Medulla oblongata (tissue), 1 donor: ENCODE measurements at regions not wholly inside any gene's neighbourhood (a gene's known extent, or its start where the extent isn't known, plus 50 kb on each side); places are given as distances from the start of the nearest gene placed in this dataset.

Experiments
- DNase-seq: peaks from one replicate; pipeline ENCODE4 v3.0.0-alpha.2; 2015; ENCODE audit errors: extremely low spot score

DNA sequence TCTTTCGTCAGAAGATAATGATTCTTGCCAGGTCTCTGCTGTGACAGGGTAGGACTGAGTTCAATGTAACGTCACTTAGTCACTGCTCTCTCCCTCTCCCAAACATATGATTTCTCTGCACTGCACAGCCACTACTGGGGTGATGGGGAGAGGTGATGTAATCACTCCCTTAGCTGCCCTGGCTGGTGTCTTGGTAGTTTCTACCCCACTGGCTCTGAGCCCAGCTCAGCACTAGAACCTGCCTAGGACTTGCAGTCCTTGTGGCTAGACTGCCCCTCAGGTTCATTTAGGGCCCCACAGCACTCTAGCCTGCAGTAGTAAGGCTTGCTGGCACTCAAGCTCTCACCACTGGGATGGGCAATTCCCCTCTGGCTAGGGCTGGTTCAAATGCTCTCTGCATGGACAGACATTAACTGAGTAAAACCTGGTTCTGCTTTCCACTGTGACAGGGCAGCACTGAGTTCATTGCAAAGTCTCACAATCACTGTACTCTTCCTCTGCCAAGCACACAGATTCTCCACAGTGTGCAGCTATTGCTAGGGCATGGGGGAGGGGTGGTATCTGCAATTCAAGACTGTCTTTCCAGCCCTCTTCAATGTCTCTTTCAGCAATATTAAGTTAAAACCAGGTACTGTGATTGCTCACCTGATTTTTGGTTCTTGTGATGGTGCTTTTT, 571.4 kb upstream of the FAT3 start:
- peak; percentile 63 for DNase-seq

DNA sequence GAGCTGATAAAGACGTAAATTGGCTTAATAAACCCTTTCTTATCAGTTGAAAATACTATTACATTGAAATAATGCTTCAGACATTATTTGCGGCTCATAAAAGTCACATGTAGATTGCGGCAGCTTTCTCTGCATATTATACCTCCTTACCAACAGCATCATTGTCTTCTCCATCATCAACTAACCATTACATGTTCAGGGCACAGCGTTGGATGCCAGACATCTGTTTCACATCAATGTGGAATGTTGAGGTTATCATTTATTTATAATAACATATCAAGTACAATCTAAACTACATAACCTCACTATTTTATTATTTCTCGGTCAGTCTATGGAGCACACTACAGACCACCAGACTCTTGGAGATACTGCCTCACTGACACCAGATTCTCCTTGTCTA, 573.8 kb upstream of the FAT3 start:
- DNase-seq = no peak

DNA sequence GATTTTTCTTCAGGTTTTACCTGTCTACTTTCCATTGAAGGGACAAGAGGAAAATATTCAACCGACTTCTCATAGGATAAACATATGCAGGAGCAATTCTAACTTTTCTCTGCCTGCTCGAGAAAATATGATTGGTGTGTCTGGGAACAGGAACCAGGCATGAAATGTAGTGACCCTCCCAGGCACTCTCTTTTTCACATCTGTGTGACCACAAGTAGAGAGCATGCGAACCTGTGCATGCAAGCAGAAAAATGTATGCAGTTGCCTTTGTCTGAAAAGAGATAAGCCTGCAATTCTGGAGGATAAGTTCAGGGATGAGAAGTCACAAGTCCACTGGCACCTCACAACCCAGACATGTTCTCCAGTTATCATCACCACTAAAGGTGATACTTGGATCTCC, 583.5 kb upstream of the FAT3 start:
- no peak for DNase-seq

DNA sequence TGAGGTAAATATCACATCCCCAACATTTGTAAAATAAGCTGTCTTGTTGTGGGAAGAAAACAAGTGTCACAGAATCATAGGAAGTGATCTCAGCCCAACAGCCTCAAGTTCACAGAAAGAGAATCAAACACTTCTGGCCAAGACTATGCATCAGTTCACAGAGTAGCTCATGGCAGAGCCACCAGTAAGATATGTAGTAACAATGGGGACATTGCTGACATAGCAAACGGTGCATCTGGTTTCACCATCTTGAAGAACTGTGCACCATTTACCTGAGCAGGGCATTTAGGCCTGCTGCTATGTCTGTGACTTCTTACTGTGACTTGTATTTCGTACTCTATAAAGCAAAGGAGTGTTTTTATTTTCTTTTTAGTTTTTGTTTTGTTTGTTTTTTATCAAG, 585.3 kb upstream of the FAT3 start:
- DNase-seq = no peak

GRCh38 chr11:91630916-91631673, 593.5 kb upstream of the FAT3 start:
- DNase-seq = no peak

GRCh38 chr11:91625495-91625894, 599.1 kb upstream of the FAT3 start:
- no peak for DNase-seq

- DNase-seq = no peak
These were observed 600.6 kb upstream of the FAT3 start for GRCh38 chr11:91624021-91624420.

- no peak for DNase-seq
These were observed 615.9 kb upstream of the FAT3 start for GRCh38 chr11:91608677-91609076.

GRCh38 chr11:91596111-91596510, 628.5 kb upstream of the FAT3 start:
- no peak for DNase-seq

DNA sequence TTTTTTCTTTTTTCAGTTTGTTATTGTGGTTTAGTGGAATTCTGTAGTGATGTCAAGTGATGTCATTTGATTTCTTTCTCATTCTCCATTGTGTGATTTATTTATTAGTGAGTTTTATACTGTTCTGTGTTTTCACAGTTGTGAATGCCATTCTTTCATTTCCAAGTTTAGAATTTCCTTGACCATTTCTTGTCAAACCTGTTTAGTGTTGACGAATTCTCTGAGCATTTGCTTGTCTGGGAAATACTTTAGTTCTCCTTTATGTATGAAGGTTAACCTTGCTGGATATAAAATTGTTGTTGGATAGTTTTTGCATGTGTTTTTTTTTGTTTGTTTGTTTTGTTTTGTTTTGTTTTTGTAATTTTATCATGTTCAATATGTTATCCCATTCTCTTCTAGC, 633.6 kb upstream of the FAT3 start:
- DNase-seq = no peak

DNA sequence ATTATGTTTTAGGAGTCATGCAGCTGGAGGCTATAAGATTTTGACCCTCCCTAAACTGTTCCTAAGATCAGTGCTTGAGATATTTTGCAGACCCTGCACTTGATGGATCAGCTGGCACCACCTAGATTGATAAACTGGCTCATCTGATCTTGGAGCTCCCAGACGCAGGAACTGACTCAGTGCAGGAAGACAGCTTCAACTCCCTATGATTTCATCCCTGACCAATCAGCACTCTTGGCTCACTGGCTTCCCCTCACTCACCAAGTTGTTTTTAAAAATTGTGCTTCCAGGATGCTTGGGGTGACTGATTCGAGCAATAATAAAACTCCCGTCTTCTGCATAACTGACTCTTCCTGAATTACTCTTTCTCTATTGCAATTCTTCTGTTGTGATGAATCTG, 637.5 kb upstream of the FAT3 start:
- no peak for DNase-seq

- no peak for DNase-seq
These were observed 639.4 kb upstream of the FAT3 start for GRCh38 chr11:91585035-91585801.

DNA sequence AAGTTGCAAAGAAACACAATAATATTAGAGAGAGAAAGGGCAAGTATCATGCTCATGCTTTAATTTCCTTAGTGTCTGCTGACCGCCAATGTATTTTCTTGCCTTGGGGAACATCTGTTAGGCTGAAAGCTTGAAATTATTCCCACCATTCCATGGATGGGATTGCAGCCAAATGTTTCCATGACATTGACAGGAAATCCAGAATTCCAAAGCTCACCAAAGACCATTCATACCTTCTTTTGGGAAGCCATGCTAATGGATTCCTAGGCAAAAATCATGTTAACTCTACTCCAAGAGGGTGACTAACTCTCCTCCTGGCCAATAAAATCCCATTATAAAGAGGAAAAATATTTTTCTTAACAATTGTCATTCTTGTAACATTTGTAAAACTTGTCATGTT, 661.4 kb upstream of the FAT3 start:
- DNase-seq = no peak

DNA sequence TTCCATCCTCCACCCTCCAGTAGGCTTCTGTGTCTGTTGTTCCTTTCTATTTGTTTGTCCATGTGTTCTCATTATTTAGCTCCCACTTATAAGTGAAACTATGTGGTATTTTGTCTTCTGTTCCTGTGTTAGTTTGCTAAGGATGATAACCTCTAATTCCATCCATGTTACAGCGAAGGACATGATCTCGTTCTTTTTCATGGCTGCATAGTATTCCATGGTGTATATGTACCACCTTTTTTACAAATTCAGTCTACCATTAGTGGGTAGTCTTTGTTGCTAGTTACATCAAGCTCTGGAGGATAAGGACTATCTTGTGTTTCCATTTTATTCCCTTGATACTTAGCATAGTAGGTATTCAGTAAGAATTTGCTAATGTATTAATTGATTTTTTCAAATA, 664.2 kb upstream of the FAT3 start:
- no peak for DNase-seq

DNA sequence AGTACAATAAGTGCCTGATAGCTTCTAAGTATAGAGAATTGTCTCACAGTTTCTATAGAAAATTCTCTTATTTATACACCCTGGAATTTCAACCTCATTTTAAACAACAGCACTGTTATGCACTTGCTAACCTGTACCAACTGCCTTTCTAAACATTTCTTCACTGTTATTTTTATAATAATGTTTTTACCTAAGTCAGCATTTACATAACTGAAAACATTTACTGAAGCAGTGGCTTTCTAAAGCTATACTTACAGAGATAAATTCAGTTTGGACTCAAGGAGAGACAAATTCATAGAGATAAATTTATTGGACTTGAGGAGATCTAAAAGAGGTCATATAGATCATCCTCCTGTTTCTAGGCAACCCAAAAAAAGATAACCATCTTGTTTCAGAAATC, 686.6 kb upstream of the FAT3 start:
- no peak for DNase-seq

DNA sequence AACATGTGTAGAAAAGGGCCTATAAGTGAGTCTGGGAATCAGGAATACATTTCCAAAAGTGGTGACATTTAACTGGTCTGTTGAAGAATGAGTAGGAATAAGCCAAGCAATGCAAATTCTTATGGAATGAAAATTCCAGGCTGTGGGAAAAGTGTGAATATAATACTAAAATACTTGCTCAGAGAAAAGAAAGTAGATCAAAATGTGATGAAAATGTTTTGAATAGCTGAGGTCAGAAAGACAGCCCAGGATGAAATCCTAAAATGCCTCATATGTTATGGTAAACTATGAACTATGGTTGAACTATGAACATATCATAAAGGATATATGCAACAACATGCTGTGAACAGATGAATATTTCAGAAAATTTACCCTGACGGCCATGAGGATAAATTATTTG, 688.3 kb upstream of the FAT3 start:
- no peak for DNase-seq

DNA sequence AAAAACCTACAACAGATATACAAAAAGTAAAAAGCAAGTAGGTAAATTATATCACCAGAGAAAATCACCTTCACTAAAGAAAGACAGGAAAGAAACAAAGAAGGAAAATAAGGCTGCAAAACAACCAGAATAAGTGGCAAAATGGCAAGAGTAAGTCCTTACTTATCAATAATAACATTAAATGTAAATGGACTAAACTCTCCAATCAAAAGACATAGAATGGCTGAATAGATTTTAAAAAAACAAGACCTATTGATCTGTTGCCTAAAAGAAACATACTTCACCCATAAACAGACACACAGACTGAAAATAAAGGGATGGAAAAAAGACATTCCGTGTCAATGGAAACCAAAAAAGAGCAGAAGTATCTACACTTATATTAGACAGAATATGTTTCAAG, 695.7 kb upstream of the FAT3 start:
- DNase-seq = no peak

DNA sequence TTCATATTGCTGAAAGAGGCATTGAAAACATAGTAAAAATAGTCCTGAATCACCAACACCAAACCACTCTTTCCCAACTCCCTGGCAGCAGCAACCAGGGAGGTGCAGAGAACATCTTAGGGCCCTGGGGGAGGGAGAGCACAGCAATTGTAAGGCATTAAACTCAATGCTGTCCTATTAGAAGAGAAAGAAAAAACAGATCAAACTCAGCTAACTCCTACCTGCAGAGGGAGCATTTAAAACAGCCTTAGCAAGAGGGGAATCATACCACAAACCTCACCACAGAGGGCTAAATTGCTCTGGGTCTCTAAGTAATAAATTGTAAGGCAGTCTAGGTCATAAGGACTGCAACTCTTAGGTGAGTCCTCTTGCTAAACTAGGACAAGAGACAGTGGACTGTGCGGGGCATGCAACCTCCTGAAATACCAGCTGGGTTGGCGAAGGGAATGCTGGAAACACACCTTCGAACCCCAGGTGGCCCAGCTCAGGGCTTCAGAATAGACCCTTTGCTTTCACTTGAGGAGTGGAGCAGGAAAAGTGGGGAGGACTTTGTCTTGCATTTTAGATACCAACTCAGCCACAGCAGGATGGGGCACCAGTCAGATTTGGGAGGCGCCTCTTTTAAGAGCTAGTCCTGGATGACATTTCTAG, 697.1 kb upstream of the FAT3 start:
- no peak for DNase-seq

DNA sequence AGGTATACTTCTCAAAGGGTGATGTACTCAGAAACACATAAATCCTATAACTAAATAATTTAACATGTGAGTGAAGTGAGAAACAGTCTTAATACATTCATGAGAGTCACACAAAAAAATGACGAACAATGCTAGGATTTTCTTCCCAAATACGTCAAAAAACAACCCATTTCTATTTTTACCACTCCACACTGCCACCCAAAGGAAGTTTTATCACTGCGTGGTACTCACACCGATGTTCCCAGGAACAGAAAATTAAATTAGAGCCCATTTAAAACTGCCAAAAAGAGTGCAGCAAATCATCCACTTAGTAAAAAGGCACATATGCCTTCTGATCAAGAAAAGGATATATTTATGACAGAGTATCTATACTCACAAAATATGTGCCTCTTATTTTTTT, 710.9 kb upstream of the FAT3 start:
- DNase-seq = no peak

DNA sequence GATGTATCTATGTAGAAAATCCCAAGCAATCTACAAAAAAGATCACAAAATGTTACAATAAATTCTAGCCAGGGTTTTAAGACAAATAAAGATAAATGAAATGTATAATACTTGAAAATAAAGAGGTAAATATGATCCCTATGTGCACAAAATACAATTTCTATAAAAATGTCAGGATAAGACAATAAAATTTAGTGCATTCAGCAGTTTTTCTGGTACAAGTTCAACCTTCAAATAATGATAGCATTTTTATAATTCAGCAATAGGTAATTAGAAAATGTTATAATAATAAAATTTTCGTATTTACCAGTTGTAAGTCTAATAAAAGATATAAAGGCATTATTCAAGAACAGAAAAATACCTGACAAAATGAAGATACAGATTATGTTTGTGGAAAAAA, 726.8 kb upstream of the FAT3 start:
- DNase-seq = no peak

GRCh38 chr11:91495837-91496236, 728.8 kb upstream of the FAT3 start:
- DNase-seq = no peak

DNA sequence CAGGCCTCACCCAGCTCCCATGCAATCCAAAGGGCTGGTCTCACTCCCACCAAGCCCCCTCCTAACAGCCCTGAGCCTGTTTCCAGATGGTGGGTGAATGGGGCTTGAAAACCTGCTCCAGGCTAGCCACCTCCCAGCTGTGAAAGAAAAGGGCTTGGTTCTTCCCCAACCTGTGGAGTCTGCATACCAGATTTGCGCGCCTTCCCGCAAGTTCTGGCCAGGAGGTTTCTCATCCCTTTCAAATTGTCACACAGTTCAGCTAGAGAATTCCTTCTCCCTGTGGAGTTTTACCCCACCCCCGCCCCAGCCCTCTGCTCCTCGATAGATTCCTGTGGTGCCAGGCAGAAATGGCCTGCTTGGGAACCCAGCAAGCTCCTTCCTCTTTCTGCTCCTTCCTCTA, 734.6 kb upstream of the FAT3 start:
- no peak for DNase-seq
